H1 (cell line): ENCODE measurements at regions not wholly inside any gene's neighbourhood (a gene's known extent, or its start where the extent isn't known, plus 50 kb on each side); places are given as distances from the start of the nearest gene placed in this dataset.

ENCODE experiments used
- BRCA1 ChIP-seq: IDR thresholded peaks from 2 replicates; pipeline ENCODE4 v1.6.1; 2012; ENCODE audit warnings: low read depth, low read length, improper control_type of control experiment
- CHD2 ChIP-seq: IDR thresholded peaks from 2 replicates; pipeline ENCODE4 v1.6.1; 2012; ENCODE audit warnings: low read length, improper control_type of control experiment
- CREB1 ChIP-seq: IDR thresholded peaks from 2 replicates; pipeline ENCODE4 v1.6.1; 2012; ENCODE audit warnings: inconsistent platforms
- GABPA ChIP-seq: IDR thresholded peaks from 2 replicates; pipeline ENCODE4 v1.6.1; 2011; ENCODE audit warnings: mild to moderate bottlenecking, low read length, moderate library complexity, borderline replicate concordance; ENCODE audit not compliant: insufficient read depth
- TAF1 ChIP-seq: IDR thresholded peaks from 2 replicates; pipeline ENCODE4 v1.6.1; 2011; ENCODE audit warnings: mild to moderate bottlenecking, low read depth, low read length
- YY1 ChIP-seq: IDR thresholded peaks from 2 replicates; pipeline ENCODE4 v1.6.1; 2011; ENCODE audit warnings: low read depth, mild to moderate bottlenecking, low read length

- TF ChIP-seq TAF1 (no peak), CREB1 (no peak), BRCA1 (no peak), CHD2 (no peak), YY1 (no peak), GABPA (no peak)
These were observed 518.0 kb upstream of the SLC35B3 start (continued) for GRCh38 chr6:8953310-8953709.
